ENCODE measurements at regions not wholly inside any gene's neighbourhood (a gene's known extent, or its start where the extent isn't known, plus 50 kb on each side); places are given as distances from the start of the nearest gene placed in this dataset.

GRCh38 chr15:62440362-62441105 is 275.4 kb upstream of the C2CD4B start:
- BruUV-seq (replicated peaks), result no TSS peak
- CTCF ChIA-PET, result no interaction called here
- intact Hi-C loops (cut with micrococcal nuclease; ENCODE audit: unreplicated experiment), result no loop called here
- no peaks in the 10 kb centered on the region for H3K4me1 Mint-ChIP-seq (ENCODE audit: low read depth, unreplicated experiment)
- TF ChIP-seq CTCF (IDR thresholded peaks at IDR 0.05; ENCODE audit: unreplicated experiment), result no peak
- H3K27me3 Mint-ChIP-seq (ENCODE audit: unreplicated experiment), result no peaks in the 10 kb centered on the region
- H3K9me3 Mint-ChIP-seq (ENCODE audit: low read depth, unreplicated experiment), result no peaks in the 10 kb centered on the region
- H3K4me3 Mint-ChIP-seq (ENCODE audit: low read depth, unreplicated experiment), result no peak overlapping the region
- H3K36me3 Mint-ChIP-seq (ENCODE audit: insufficient read depth, unreplicated experiment), result no peaks in the 10 kb centered on the region
- H3K27ac Mint-ChIP-seq (ENCODE audit: unreplicated experiment), result no peak overlapping the region
- no peak for DNase-seq

GRCh38 chr15:62444104-62445022 is 279.3 kb upstream of the C2CD4B start:
- Mint-ChIP-seq H3K4me3 (ENCODE audit: low read depth, unreplicated experiment) (no peak overlapping the region), H3K4me1 (ENCODE audit: low read depth, unreplicated experiment) (no peaks in the 10 kb centered on the region), H3K27me3 (ENCODE audit: unreplicated experiment) (no peaks in the 10 kb centered on the region), H3K36me3 (ENCODE audit: insufficient read depth, unreplicated experiment) (no peaks in the 10 kb centered on the region), H3K9me3 (ENCODE audit: low read depth, unreplicated experiment) (no peaks in the 10 kb centered on the region), H3K27ac (ENCODE audit: unreplicated experiment) (no peak overlapping the region)
- TF ChIP-seq CTCF (IDR thresholded peaks at IDR 0.05; ENCODE audit: unreplicated experiment), result no peak
- intact Hi-C loops (cut with micrococcal nuclease; ENCODE audit: unreplicated experiment), result no loop called here
- CTCF ChIA-PET, result interaction anchor here (0.5 kb wide), 1 partner anchor 638 kb away, joined by 4 read pairs; no protein-coding TSS in a partner anchor
- DNase-seq, result no peak
- BruUV-seq (replicated peaks), result no TSS peak

GRCh38 chr15:62445244-62445643 is 280.2 kb upstream of the C2CD4B start:
- CTCF ChIA-PET, result no interaction called here
- Mint-ChIP-seq H3K9me3 (ENCODE audit: low read depth, unreplicated experiment) (no peaks in the 10 kb centered on the region), H3K27me3 (ENCODE audit: unreplicated experiment) (no peaks in the 10 kb centered on the region), H3K4me3 (ENCODE audit: low read depth, unreplicated experiment) (no peak overlapping the region), H3K36me3 (ENCODE audit: insufficient read depth, unreplicated experiment) (no peaks in the 10 kb centered on the region), H3K27ac (ENCODE audit: unreplicated experiment) (no peak overlapping the region), H3K4me1 (ENCODE audit: low read depth, unreplicated experiment) (no peaks in the 10 kb centered on the region)
- no peak for TF ChIP-seq CTCF (IDR thresholded peaks at IDR 0.05; ENCODE audit: unreplicated experiment)
- intact Hi-C loops (cut with micrococcal nuclease; ENCODE audit: unreplicated experiment), result no loop called here
- no peak for DNase-seq
- no TSS peak for BruUV-seq (replicated peaks)

GRCh38 chr15:62446984-62447383 is 281.9 kb upstream of the C2CD4B start:
- Mint-ChIP-seq H3K4me3 (ENCODE audit: low read depth, unreplicated experiment) (no peak overlapping the region), H3K4me1 (ENCODE audit: low read depth, unreplicated experiment) (no peaks in the 10 kb centered on the region), H3K36me3 (ENCODE audit: insufficient read depth, unreplicated experiment) (no peaks in the 10 kb centered on the region), H3K27ac (ENCODE audit: unreplicated experiment) (no peak overlapping the region), H3K27me3 (ENCODE audit: unreplicated experiment) (no peaks in the 10 kb centered on the region), H3K9me3 (ENCODE audit: low read depth, unreplicated experiment) (no peaks in the 10 kb centered on the region)
- DNase-seq, result no peak
- CTCF ChIA-PET, result no interaction called here
- intact Hi-C loops (cut with micrococcal nuclease; ENCODE audit: unreplicated experiment), result no loop called here
- TF ChIP-seq CTCF (IDR thresholded peaks at IDR 0.05; ENCODE audit: unreplicated experiment), result no peak
- no TSS peak for BruUV-seq (replicated peaks)

Data from Calu3 (cell line).